ENCODE measurements at regions not wholly inside any gene's neighbourhood (a gene's known extent, or its start where the extent isn't known, plus 50 kb on each side); places are given as distances from the start of the nearest gene placed in this dataset.

GRCh38 chr21:41605934-41606285, 98.0 kb upstream of the TMPRSS2 start (continued):
- TF ChIP-seq SNAPC5 (CRISPR knock-in tag; IDR thresholded peaks at IDR 0.05; ENCODE audit: borderline replicate concordance) (no peak), PLSCR1 (CRISPR knock-in tag; IDR thresholded peaks at IDR 0.05; ENCODE audit: borderline replicate concordance) (no peak), ZBTB38 (CRISPR knock-in tag; IDR thresholded peaks at IDR 0.05) (no peak), ZNF644 (CRISPR knock-in tag; IDR thresholded peaks at IDR 0.05; ENCODE audit: low read depth) (no peak)

- peak; percentile 78 for FAIRE-seq
- Histone ChIP-seq H3K27ac (ENCODE audit: extremely low read length, insufficient read depth, low read length) (no peak overlapping the region), H3K36me3 (replicated peaks in 1 of 2; ENCODE audit: control insufficient read depth in 1 of 2, insufficient read depth in 2 of 2, low read length in 2 of 2) (no peaks in the 10 kb centered on the region), H3K79me2 (ENCODE audit: insufficient read depth, low read length) (no peaks in the 10 kb centered on the region), H3K27me3 (ENCODE audit: control insufficient read depth in 1 of 2, insufficient read depth in 2 of 2, low read length in 2 of 2) (peaks cover 2 to 14% of the 10 kb centered on the region in 2 experiments; a peak in 3 of 5 replicates), H3K4me2 (ENCODE audit: low read depth, low read length) (peak overlapping the region; percentile 73), H3K4me1 (ENCODE audit: insufficient read depth, low read length) (peaks cover 57% of the 10 kb centered on the region), H4K20me1 (ENCODE audit: insufficient read depth, low read length) (no peaks in the 10 kb centered on the region), H3K9me3 (ENCODE audit: low read length) (no peaks in the 10 kb centered on the region), H3K4me3 (replicated peaks in 1 of 3; ENCODE audit: insufficient read depth in 1 of 3, low read depth in 2 of 3, low read length in 3 of 3) (peak overlapping the region in 1 of 3 experiments; percentile 48; a peak in 2 of 6 replicates), H3K9ac (ENCODE audit: insufficient read depth, low read depth, low read length) (no peak overlapping the region), H2AFZ (ENCODE audit: low read length) (no peak overlapping the region)
- in situ Hi-C loops (cut with HindIII; ENCODE audit: extremely low pct_ligation_motif_present, low pct_unique_long_range_greater_than_20kb) (loop anchor here (25.0 kb wide), 1 partner anchor 507 kb away; no protein-coding TSS in a partner anchor), intact Hi-C loops (cut with micrococcal nuclease; ENCODE audit: unreplicated experiment) (loop anchor here (5.0 to 10.0 kb wide), 2 partner anchors 128 to 321 kb away; no protein-coding TSS in a partner anchor)
- CTCF ChIA-PET (ENCODE audit: low intra/inter-chr PET ratio, low total read pairs): no interaction called here
- BruUV-seq (replicated peaks): no TSS peak
- POLR2A ChIA-PET: interaction anchor here (0.8 to 1.2 kb wide), 2 partner anchors 110 to 161 kb away, joined by 3 read pairs; no protein-coding TSS in a partner anchor
- peak; percentile 97 for ATAC-seq
- 24% methylated on average over 10 of the region's 20 CpGs for WGBS (ENCODE audit: low lambda C conversion rate)
- DNase-seq (ENCODE audit: low spot score): peak; percentile 82
- TF ChIP-seq PTBP1 (IDR thresholded peaks at IDR 0.05; ENCODE audit: low read depth, low read length, poor library complexity, severe bottlenecking) (no peak), ZFYVE20 (CRISPR knock-in tag; IDR thresholded peaks at IDR 0.05; ENCODE audit: borderline replicate concordance, low read depth) (no peak), THRA (CRISPR knock-in tag; IDR thresholded peaks at IDR 0.05; ENCODE audit: borderline replicate concordance) (peak; percentile 77; the same call in 1 of the 2 replicates), ZBTB25 (CRISPR knock-in tag; IDR thresholded peaks at IDR 0.05) (no peak), NFE2L1 (CRISPR knock-in tag; IDR thresholded peaks at IDR 0.05; ENCODE audit: borderline replicate concordance) (no peak), ZBED4 (CRISPR knock-in tag; IDR thresholded peaks at IDR 0.05; ENCODE audit: borderline replicate concordance) (peak; percentile 75; the same call in 1 of the 2 replicates), KMT2B (CRISPR knock-in tag; IDR thresholded peaks at IDR 0.05) (0 out of 2 replicates have a peak, but pooled peaks have one; percentile 41), EP300 (IDR thresholded peaks at IDR 0.05; ENCODE audit: low read depth in 2 of 2, low read length in 2 of 2) (peak in 1 of 2 experiments; percentile 74; a peak in 2 of 4 replicates), EP300 (CRISPR knock-in tag; IDR thresholded peaks at IDR 0.05; ENCODE audit: borderline replicate concordance) (peak; percentile 26; the same call in 1 of the 2 replicates), ZNF253 (CRISPR knock-in tag; IDR thresholded peaks at IDR 0.05; ENCODE audit: borderline replicate concordance) (no peak)
Measured at GRCh38 chr21:41605178-41605933, 97.4 kb upstream of the TMPRSS2 start.

All from HepG2 (cell line).